Bronchial epithelial cell (primary cell): ENCODE measurements at regions not wholly inside any gene's neighbourhood (a gene's known extent, or its start where the extent isn't known, plus 50 kb on each side); places are given as distances from the start of the nearest gene placed in this dataset.

Experiments used
- DNase-seq: peaks from one replicate; pipeline ENCODE4 v3.0.0-alpha.2; 2010; ENCODE audit warnings: low read depth
- FAIRE-seq: peaks from 2 replicates; lab custom pipeline; 2011; peaks lifted over from hg19 to GRCh38; lab: Jason Lieb, UNC
- H3K27me3 ChIP-seq: 2 replicates; pipeline ENCODE4 v1.5.1; 2011; ENCODE audit warnings: low read length; ENCODE audit not compliant: control insufficient read depth, insufficient read depth
- H3K36me3 ChIP-seq: 2 replicates; pipeline ENCODE4 v1.5.1; 2011; ENCODE audit warnings: low read length; ENCODE audit not compliant: control insufficient read depth, insufficient read depth
- H3K4me3 ChIP-seq: 2 replicates; pipeline ENCODE4 v1.5.1; 2011; ENCODE audit warnings: mild to moderate bottlenecking, low read depth, low read length, control low read depth
- CTCF ChIP-seq: IDR thresholded peaks from 2 replicates; pipeline ENCODE4 v1.5.1; 2011; ENCODE audit warnings: mild to moderate bottlenecking, moderate library complexity, low read length, control low read depth, inconsistent platforms; ENCODE audit not compliant: insufficient read depth, severe bottlenecking

GRCh38 chr11:106395716-106396349, 318.4 kb downstream of the AASDHPPT start:
- H3K4me3 ChIP-seq, result no peak overlapping the region
- no peak for DNase-seq
- no peaks in the 10 kb centered on the region for H3K27me3 ChIP-seq
- no peak for TF ChIP-seq CTCF
- FAIRE-seq, result no peak
- H3K36me3 ChIP-seq, result no peaks in the 10 kb centered on the region

GRCh38 chr11:106397787-106398501, 320.5 kb downstream of the AASDHPPT start:
- FAIRE-seq, result no peak
- H3K27me3 ChIP-seq, result no peaks in the 10 kb centered on the region

GRCh38 chr11:106398502-106399075, 321.1 kb downstream of the AASDHPPT start:
- no peaks in the 10 kb centered on the region for H3K36me3 ChIP-seq
- DNase-seq, result no peak
- no peak overlapping the region for H3K4me3 ChIP-seq
- TF ChIP-seq CTCF, result no peak
- no peak for FAIRE-seq
- no peaks in the 10 kb centered on the region for H3K27me3 ChIP-seq

More at GRCh38 chr11:106397787-106398501, 320.5 kb downstream of the AASDHPPT start:
- Histone ChIP-seq H3K36me3 (no peaks in the 10 kb centered on the region), H3K4me3 (no peak overlapping the region)
- TF ChIP-seq CTCF, result no peak
- no peak for DNase-seq

GRCh38 chr11:106399076-106399511, 321.6 kb downstream of the AASDHPPT start:
- DNase-seq (peak; percentile 95), FAIRE-seq (peak; percentile 95)
- Histone ChIP-seq H3K27me3 (no peaks in the 10 kb centered on the region), H3K36me3 (no peaks in the 10 kb centered on the region), H3K4me3 (no peak overlapping the region)
- no peak for TF ChIP-seq CTCF

- FAIRE-seq (no peak), DNase-seq (no peak)
- H3K36me3 ChIP-seq, result no peaks in the 10 kb centered on the region
- no peak overlapping the region for H3K4me3 ChIP-seq
- TF ChIP-seq CTCF, result no peak
- no peaks in the 10 kb centered on the region for H3K27me3 ChIP-seq
These were observed 322.2 kb downstream of the AASDHPPT start for GRCh38 chr11:106399624-106400023.
